ENCODE measurements at regions not wholly inside any gene's neighbourhood (a gene's known extent, or its start where the extent isn't known, plus 50 kb on each side); places are given as distances from the start of the nearest gene placed in this dataset.

GRCh38 chr2:129016972-129017371 lies 698.3 kb upstream of the HS6ST1 start:
- TF ChIP-seq CTCF (IDR thresholded peaks at IDR 0.05; ENCODE audit: low read depth, low read length, poor library complexity, severe bottlenecking), result no peak
- no peak for TF ChIP-seq EZH2phosphoT487 (IDR thresholded peaks at IDR 0.05; ENCODE audit: borderline replicate concordance, low read length)

Measured in DOHH2 (cell line).